ENCODE measurements at regions not wholly inside any gene's neighbourhood (a gene's known extent, or its start where the extent isn't known, plus 50 kb on each side); places are given as distances from the start of the nearest gene placed in this dataset.

DNA sequence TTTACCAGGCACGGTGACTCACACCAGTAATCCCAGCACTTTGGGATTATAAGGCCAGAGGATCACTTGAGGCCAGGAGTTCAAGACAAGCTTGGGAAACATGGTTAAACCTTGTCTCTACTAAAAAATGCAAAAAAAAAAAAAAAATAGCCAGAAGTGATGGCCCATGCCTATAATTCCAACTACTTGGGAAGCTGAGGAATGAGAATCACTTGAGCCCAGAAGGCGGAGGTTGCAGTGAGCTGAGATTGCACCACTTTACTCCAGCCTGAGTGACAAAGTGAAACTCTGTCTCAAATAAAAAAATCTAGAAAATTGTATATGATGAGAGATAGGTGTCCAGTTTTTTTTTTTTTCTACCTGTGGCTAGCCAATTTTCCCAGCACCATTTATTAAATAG is 578.2 kb downstream of the ANKRD7 start:
- peaks cover 18% of the 10 kb centered on the region for H3K9me3 Mint-ChIP-seq (ENCODE audit: low read depth)
- no peaks in the 10 kb centered on the region for H3K27me3 Mint-ChIP-seq
- peaks cover 1% of the 10 kb centered on the region for H3K36me3 Mint-ChIP-seq (ENCODE audit: insufficient read depth)
- peaks cover 3% of the 10 kb centered on the region for H3K4me1 Mint-ChIP-seq (ENCODE audit: low read depth)
- no peak overlapping the region for H3K27ac Mint-ChIP-seq
- no peak overlapping the region for H3K4me3 Mint-ChIP-seq (ENCODE audit: low read depth)
- TF ChIP-seq, protein P1, sequence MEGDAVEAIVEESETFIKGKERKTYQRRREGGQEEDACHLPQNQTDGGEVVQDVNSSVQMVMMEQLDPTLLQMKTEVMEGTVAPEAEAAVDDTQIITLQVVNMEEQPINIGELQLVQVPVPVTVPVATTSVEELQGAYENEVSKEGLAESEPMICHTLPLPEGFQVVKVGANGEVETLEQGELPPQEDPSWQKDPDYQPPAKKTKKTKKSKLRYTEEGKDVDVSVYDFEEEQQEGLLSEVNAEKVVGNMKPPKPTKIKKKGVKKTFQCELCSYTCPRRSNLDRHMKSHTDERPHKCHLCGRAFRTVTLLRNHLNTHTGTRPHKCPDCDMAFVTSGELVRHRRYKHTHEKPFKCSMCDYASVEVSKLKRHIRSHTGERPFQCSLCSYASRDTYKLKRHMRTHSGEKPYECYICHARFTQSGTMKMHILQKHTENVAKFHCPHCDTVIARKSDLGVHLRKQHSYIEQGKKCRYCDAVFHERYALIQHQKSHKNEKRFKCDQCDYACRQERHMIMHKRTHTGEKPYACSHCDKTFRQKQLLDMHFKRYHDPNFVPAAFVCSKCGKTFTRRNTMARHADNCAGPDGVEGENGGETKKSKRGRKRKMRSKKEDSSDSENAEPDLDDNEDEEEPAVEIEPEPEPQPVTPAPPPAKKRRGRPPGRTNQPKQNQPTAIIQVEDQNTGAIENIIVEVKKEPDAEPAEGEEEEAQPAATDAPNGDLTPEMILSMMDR (IDR thresholded peaks at IDR 0.05; ENCODE audit: unreplicated experiment): no peak
- no peak for DNase-seq (ENCODE audit: low spot score, unreplicated experiment)

DNA sequence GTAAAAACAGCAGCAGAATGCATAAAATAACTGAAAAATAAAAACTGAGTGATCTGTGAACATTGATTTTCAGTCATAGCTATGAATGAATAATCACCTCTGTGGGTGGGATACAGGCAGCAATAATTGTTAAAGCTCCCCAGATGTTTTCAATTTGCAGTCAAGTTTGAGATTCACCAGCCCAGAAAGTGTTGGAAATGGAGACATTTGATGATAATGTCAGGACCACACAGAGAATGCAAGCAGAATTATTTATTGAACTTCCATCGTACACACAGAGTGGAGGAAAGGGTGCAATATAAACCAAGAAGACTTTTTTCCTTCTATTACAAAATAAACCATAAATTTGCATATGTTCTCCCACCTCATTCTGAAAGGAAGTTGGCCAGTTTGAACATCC is 601.7 kb downstream of the ANKRD7 start:
- Mint-ChIP-seq H3K27me3 (no peaks in the 10 kb centered on the region), H3K27ac (no peak overlapping the region), H3K4me1 (ENCODE audit: low read depth) (peaks cover 7% of the 10 kb centered on the region), H3K36me3 (ENCODE audit: insufficient read depth) (no peaks in the 10 kb centered on the region), H3K4me3 (ENCODE audit: low read depth) (no peak overlapping the region), H3K9me3 (ENCODE audit: low read depth) (no peaks in the 10 kb centered on the region)
- no peak for DNase-seq (ENCODE audit: low spot score, unreplicated experiment)
- TF ChIP-seq, protein P1 (IDR thresholded peaks at IDR 0.05; ENCODE audit: unreplicated experiment): no peak

DNA sequence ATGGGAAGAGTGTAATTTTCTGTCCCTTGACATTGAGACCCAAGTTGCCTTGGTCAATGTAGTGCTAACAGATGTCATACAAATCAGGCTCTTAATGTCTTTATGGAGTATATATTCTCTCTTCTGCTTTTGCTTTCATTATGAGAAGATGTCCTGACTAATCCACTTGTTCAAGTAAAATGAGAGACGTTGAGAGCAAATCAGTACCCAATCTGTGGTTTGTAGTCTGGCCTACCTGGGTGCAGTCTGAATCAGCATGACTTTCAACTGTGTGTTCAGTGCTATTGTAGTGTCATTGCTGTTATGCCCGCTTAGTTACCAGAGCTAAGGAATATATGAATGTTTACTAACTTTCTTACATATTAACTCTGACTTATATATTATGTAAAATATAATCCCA is 612.4 kb downstream of the ANKRD7 start:
- no peaks in the 10 kb centered on the region for H3K27me3 Mint-ChIP-seq
- H3K36me3 Mint-ChIP-seq (ENCODE audit: insufficient read depth): no peaks in the 10 kb centered on the region
- H3K4me3 Mint-ChIP-seq (ENCODE audit: low read depth): no peak overlapping the region
- H3K4me1 Mint-ChIP-seq (ENCODE audit: low read depth): no peaks in the 10 kb centered on the region
- peaks cover 13% of the 10 kb centered on the region for H3K9me3 Mint-ChIP-seq (ENCODE audit: low read depth)
- TF ChIP-seq, protein P1 (IDR thresholded peaks at IDR 0.05; ENCODE audit: unreplicated experiment): no peak
- H3K27ac Mint-ChIP-seq: no peak overlapping the region
- no peak for DNase-seq (ENCODE audit: low spot score, unreplicated experiment)

DNA sequence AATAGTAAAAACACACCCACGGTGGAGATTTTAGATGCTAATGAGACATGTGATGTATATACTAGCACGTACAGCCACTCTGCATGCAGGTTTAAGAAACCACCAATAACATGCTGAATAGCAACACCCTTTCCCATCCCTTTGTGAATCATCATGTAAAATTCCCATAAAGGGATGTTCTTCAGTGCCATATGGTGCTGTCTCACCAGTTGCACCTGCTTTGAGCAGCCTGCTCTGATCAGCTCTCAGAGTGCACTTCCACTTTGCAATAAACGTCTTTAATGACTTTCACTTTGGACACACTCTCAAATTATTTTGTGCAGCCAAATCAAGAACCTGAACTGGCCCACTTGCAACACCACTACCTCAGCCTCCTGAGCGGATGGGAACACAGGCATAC is 615.0 kb downstream of the ANKRD7 start:
- no peak overlapping the region for H3K27ac Mint-ChIP-seq
- no peaks in the 10 kb centered on the region for H3K4me1 Mint-ChIP-seq (ENCODE audit: low read depth)
- peaks cover 4% of the 10 kb centered on the region for H3K9me3 Mint-ChIP-seq (ENCODE audit: low read depth)
- no peak overlapping the region for H3K4me3 Mint-ChIP-seq (ENCODE audit: low read depth)
- no peaks in the 10 kb centered on the region for H3K27me3 Mint-ChIP-seq
- H3K36me3 Mint-ChIP-seq (ENCODE audit: insufficient read depth): no peaks in the 10 kb centered on the region
- DNase-seq (ENCODE audit: low spot score, unreplicated experiment): no peak
- TF ChIP-seq, protein P1 (IDR thresholded peaks at IDR 0.05; ENCODE audit: unreplicated experiment): no peak

DNA sequence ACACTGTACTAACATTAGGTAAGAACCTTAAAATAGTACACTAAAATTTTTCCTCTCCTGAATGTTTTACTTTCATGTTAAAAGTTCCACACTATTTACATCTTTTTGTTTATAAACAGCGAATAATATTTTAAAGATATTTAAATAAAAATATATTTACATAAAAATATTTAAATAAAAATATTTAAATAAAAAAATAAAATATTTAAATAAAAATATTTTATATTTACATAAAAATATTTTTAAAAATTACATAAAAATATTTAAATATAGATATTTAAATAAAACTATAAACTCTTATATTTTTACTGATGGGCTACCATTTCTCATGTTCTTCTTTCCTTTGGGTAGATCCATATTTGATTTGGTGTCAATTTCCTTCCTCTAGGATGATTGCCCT is 619.0 kb downstream of the ANKRD7 start:
- no peak overlapping the region for H3K4me3 Mint-ChIP-seq (ENCODE audit: low read depth)
- H3K27me3 Mint-ChIP-seq: no peaks in the 10 kb centered on the region
- H3K4me1 Mint-ChIP-seq (ENCODE audit: low read depth): no peaks in the 10 kb centered on the region
- no peak overlapping the region for H3K27ac Mint-ChIP-seq
- TF ChIP-seq, protein P1 (IDR thresholded peaks at IDR 0.05; ENCODE audit: unreplicated experiment): no peak
- peaks cover 4% of the 10 kb centered on the region for H3K9me3 Mint-ChIP-seq (ENCODE audit: low read depth)
- no peaks in the 10 kb centered on the region for H3K36me3 Mint-ChIP-seq (ENCODE audit: insufficient read depth)
- no peak for DNase-seq (ENCODE audit: low spot score, unreplicated experiment)
